ENCODE measurements at regions not wholly inside any gene's neighbourhood (a gene's known extent, or its start where the extent isn't known, plus 50 kb on each side); places are given as distances from the start of the nearest gene placed in this dataset.
A peak's percentile ranks its signal among the peaks of the same experiment; 100 is the strongest.
"Not testable (repeated sequence)": the region's sequence is repeated elsewhere in the genome, so short reads cannot be mapped to it uniquely, and the experiment has no call there.

DNA sequence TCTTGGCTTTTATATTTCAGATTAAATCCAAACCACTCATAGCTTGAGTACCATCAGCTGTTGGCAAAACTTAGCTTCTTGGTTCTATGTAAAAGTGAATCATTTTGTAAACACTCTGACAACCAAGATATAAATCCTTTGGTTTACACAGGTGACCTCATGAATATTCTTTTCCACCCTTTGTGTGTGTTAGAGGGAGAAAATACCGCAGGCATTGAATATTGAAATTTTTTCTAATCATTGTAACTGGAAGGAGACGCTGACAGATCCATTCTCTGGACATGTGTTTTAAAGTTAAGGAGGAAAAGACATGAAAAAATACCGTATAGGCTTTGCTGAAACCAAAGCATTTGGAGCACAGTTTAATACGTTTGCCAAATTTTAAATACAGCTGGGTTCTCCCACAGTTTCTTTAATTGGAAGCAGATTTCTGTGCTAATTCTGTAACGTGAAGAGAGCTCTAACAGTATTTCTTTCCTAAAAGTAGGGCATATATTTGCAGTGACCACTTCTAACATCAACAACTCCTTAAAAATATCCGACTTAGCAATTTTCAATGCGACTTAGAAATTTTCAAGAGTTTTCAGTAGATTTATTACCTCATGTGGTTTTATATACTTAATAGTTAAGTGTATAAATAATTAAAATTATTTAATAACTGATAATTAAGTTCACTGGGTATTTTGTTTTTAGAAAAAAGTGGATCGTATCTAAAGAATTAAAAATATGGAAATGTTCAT, 388.2 kb downstream of the USP25 start:
- no peak for DNase-seq

DNA sequence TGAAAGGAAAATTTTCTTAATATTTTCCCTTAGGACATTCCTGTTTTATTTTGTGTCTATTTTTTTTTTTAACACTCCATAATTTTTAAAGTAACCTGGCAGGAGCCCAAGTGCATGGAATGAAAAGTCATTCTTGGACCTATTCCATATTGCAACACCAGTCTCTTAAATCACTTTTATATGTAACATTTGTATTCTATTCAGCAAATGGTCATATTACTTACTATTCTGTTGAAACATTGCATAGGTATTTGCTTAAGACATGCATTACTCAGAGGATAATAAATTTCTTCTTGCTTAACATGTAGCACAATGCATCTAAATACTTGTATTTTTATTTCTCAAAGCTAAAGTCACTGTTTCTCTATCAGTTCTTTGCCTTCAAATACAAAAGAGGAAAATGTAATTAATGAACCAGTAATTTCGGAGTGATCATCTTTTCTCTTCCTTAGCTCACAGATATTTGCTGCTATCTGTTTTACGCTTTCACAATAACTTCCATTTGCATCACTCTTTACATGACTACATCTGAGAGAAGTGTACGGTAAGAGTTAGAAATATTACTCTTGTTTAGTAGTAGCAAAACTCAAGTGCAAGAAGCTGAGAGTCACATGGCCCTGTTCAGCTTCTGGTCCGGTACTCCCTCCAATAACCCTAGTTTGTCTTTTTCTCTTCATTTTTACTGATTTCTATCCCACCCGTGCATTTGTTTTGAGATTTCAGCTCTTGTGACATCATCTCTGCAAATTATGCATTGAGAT, 394.8 kb downstream of the USP25 start:
- no peak for DNase-seq

DNA sequence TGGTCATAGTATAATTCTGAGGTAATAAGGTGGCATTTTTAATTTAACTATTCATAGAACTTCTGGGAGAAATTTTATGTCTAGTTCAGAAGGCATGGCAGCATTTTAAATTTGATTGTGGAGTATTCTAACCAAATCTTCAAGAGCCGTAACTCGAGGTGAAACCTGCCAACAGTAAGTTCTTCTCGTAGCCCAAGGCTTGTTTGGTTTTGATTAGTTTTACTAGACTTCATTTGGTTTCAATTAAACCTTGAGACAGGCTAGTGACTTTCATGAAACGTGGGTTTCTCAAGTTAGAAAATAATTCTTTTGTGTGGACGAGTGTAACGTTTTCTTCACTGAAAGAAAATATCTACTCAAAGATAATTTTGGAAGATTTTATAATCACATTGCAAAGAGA, 395.5 kb downstream of the USP25 start:
- no peak for DNase-seq

DNA sequence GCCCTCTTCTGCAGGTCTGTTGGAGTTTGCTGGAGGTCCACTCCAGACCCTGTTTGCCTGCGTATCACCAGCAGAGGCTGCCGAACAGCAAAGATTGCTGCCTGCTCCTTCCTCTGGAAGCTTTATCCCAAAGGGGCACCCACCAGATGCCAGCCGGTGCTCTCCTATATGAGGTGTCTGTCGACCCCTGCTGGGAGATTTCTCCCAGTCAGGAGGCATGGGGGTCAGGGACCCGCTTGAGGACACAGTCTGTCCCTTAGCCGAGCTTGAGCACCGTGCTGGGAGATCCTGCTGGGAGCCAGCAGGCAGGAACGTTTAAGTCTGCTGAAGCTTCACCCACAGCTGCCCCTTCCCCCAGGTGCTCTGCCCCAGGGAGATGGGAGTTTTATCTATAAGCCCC, 402.7 kb downstream of the USP25 start:
- DNase-seq: not testable (repeated sequence)

DNA sequence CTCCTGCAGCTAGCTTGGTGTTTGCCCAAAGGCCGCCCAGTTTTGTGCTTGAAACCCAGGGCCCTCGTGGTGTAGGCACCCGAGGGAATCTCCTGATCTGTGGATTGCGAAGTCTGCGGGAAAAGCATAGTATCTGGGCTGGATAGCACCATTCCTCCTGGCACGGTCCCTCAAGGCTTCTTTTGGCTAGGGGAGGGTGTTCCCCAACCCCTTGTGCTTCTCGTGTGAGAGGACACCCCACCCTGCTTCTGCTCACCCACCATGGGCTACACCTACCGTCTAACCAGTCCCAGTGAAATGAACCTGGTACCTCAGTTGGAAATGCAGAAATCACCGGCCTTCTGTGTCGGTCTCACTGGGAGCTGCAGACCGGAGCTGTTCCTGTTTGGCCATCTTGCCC, 403.5 kb downstream of the USP25 start:
- no peak for DNase-seq

DNA sequence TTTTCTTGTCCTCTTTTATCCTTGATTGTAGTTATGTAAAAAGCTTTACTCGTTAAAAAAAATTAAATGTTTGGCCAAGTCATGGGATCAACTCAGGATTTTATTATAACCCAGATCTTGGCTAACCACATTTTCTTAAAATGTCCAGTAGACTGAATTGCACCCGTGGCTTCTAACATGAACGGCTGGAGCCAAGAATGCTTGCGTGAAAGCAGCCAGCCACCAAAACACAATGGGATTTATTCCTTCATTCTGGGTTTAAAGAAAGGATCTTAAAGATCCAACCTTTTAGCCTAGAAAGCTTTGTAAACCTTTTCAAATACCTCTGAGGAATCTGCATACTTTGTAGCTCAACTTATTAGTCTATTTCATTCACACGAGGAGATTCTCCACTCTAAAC, 404.4 kb downstream of the USP25 start:
- DNase-seq: no peak

DNA sequence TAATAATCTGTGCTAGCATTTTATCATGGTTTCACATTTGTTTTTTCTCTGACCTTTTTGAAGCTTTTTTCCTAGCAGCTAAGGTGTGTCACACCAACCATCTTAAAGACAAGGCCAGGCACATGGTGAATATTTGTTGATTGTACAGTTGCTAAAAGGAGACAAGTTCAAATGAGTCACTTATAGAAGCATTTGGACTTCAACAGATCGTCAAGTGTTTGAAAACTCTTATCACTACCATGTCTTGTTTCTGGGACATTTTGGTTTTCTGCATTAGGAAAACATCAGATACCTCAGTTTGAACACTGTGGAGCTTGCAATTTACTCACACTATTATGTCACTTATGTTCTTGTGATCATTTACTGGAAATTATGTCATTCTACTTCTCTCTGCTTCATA, 407.3 kb downstream of the USP25 start:
- DNase-seq: no peak

DNA sequence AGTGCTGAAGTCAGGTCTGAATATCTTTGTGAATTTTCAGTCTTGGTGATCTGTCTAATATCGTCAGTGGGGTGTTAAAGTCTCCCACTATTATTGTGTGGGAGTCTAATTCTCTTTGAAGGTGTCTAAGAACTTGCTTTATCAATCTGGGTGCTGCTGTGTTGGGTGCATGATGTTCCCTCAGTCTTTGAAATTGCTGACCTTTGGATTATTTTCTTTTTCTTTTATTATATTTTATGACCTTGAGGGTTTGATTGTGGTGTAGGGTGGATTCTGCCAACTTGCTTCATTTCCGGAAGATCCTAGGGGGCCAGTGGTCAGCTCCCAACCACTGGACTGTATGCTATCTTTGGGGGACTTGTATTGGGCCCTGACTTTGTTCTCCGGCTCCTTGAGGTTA, 415.3 kb downstream of the USP25 start:
- DNase-seq: no peak

DNA sequence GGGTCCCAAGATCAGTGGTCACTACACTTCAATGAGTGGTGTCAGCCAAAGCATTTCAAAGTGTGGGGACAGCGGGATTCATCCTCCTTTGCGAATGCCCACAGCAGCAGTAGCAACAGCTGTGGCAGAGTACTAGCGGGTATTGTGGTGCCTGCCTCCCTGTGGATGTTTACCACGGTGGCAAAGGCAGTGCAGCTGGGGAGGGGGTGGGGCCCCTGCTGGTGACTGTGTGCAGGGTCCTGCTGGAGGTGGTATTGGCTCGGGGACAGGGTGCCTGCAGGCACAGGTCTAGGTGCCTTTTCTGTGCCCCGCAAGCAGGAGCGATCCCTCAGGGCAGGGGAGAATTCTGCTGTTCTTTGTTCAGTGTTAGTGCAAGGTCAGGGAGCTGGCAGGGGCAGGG, 415.7 kb downstream of the USP25 start:
- DNase-seq: no peak

DNA sequence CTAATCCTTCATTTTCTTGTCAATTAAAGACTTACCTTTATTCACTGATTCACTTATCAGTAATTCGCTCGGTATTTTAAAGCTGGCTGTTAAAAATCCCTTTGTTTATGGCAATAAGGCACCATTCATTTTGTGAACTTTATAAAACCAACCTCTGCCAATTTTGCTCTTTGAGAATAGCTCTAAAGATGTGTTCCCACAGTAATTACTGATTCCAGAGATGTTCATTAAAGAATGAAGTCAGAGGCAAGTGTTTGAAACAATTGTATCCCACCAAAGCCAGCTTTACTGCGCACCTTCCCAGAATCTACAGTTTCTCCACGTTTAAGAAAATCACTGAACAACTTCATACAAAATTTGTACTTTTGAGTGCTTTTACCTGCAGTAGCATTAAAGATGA, 424.5 kb downstream of the USP25 start:
- DNase-seq: no peak

DNA sequence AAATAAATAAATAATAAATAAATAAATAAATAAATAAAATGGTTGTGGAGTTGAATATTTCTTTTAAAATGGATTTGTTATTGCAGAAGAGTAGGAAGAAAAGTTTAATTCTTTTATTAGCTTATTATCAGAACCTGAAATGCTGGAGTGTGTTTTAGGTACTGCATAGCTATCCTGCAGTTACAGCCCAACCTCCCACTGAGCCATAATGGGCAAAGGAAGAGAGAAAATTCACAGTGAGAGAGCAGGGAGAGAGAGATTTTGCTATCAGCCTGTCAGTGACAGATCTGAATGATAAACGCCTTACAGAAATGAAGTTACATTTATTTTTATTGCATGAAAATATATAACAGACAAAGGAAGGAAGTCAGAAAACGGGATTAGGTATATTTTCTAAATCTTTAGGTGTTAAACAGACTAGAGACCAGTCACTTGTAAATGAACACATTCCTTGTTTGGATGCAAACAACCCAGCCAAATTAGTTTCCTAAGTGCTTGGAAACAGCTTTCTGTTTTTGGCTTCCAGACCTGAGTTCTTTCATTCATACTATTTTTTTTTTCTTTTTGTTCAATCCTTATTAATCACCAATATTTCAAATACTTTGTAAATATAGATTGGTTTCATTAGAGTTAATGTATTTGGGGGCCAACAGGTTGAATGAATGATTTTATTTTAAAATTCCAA, 425.3 kb downstream of the USP25 start:
- no peak for DNase-seq

DNA sequence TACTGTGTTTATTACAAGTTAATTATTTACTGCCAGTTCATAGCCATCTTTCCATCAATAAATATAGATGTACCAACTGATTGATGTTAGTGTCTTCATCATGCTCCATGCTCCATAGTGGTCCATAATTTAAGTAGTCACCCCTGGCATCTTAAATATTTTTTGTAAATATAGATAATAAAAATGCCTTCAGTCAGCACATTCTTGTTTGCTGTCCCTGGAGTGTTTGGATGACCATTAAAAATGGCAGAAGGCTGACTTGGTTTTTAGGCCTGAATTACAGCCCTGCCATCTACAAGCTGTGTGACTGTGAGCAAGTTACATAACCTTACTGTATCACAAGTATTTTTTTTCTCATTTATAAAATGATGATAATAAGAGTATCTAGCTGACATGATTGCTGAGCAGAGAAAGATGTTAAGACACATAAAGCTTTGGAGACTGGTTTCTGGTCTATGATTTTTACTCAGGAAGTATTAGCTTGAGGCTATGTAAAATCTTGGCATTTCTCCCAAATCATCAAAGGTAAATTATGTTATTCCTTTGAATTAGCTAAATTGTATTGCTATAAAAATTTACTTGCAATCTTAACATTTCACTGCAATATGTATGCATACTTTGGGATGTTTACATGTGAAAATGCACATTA, 427.2 kb downstream of the USP25 start:
- no peak for DNase-seq

DNA sequence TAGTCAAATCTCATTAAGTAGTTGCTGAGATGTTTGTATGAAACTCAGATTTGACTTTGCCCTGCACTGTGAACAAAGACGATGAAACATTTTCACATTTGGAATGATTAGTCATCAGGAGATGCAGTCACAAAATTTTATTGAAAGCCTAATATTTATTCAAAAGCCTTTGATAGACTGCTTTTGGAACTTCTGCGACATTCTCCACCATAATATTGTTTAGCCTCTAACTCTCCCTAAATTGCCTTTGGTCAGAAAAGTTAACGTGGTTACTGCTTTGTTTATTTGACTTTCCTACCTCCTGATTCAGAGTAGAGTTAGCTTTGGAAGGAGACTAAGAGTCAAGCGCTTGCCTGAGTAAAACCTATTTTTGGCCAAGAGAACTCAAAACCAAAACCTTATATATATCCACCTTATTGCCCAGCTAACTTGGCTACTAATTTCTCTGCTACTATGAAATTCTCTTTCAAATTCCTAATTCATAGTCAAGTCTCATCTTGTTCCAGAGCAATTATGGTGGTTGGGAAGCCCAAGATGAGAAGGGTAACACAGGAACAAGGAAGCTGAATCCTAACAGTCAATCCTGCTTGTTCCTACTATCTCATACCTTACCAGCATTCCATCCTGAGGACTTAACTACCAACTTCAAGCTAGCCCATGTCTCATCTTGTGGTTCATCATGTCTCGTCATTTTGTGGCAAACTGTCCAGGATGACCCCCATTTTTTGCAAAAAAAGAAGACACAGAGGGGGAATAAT, 429.6 kb downstream of the USP25 start:
- DNase-seq: no peak

DNA sequence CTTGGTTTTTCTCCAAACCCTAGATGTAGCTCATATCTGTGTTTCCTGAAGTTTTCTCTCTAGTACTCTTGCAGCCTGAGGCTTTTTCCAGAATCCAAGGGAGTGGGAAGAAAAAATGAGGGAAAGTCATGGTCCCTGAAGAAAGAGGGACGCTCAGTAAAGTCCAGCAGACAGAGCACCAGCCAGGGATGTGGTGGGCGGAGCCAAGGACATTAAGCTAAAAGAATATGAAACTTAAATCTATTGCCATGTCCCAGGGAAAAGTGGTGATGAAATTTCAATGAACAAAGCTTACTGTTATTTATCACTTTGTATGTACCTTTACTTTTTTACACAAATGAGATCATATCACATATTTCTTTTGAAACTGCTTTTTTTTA, 430.2 kb downstream of the USP25 start:
- DNase-seq: no peak

DNA sequence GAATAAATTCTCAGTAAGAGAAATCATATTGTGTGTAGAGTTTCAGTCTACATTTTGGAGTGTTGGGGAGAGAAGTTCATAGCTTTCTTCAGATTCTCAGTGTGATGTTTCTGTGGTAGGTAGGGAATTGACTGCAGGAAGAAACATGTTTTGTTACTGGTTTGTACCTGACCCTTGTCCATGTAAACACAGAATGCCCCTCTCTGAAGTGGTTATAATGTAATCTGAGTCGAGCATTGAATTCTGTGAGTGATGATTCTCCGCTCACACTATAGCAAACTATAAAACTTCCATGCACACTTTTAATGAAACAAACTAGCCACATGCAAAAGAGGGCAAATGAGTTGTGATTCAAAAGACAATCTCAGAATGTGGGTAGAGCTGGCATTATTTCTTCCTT, 433.2 kb downstream of the USP25 start:
- DNase-seq: no peak

DNA sequence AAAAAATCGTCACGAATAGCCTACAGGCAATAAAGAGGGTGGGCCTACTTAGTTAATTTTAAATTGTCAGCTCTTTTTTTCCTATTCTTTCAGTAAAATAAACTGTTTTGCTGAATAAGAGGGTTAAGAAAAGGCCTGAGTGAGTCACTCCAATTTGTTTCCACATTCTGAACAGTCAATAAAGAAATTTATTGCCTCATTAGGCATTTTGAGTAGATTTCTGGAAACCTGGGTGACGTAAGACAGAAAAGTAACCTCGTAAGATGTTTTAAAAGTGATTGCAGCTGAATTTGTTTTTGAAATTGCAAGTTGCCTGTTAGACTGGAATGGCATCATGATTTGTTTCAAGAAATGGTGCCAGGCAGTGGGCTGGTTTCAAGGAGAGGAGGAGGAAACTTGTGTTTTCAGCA, 439.3 kb downstream of the USP25 start:
- DNase-seq: peak; percentile 4 to 52 (median 40)

DNA sequence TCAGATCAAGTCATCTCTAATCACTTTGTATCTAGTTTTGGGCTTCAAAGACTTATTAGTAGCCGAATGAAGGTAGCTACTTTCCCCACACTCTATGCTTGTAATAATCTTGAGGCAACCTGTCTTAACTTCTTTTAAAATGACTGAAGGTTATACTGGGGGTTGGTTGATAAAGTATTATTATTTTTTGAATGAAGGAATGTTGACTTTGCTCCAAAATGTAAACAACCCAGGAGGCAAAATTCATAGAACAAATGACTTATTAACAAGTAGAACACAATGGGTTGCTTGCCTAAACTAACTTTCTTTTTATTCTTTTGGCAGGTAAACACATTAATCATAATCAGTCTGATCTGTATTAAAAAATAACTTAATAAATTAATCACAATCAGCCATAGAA, 440.0 kb downstream of the USP25 start:
- DNase-seq: no peak

DNA sequence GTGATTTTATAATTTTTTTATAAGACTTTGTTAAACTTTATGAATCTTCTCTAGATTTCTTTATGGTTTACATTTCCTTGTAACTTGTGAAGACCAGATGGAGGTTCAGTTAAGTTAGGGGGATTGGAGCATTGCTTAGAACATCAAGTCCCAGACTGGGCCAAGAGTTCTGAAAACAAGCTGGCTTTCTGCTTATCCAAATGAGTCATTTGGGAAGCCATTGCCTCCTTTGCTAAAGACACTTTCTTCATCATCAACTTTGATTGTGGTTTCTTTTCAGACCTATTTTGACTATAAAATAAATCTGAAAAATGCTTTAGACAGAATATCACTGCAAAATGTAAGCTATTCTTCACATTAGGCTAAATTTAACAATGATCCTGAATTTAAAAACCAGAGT, 446.8 kb downstream of the USP25 start:
- DNase-seq: no peak

DNA sequence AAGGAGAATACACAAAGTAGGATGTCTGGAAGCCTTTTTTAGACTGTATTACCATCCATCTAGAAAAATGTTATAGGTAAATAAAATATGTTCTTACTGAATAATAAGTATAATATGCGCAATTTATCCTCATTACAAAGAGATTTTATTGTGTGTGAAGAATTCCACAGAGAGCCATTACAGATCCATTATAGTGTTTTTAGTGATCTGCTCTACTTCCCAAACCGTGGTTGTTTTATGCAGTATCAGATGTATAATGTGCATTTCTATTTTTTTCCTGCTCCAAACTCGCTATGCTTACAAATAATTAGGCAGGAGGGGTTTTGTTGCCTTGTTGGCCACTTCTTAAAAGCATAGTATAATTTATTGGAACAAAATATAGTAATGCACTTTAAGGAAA, 447.8 kb downstream of the USP25 start:
- DNase-seq: no peak

DNA sequence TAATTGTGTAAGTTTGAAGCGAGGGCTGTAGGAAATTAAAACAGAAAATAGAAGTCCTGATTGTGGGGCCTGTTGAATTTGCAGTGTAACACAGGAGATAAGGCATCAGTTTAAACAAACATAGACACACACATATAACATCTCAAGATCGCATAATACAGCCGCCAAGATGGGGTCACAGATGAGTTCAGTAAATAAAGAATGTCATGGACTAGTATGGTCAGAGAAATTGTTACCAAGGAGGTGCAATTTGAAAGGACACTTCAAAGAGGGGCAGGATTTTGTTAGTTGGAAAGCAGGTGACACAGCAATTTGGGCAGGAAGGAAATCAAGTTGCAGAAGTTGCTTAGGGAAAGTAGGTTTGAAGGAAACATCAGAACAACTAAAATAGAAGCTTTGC, 450.0 kb downstream of the USP25 start:
- no peak for DNase-seq

DNA sequence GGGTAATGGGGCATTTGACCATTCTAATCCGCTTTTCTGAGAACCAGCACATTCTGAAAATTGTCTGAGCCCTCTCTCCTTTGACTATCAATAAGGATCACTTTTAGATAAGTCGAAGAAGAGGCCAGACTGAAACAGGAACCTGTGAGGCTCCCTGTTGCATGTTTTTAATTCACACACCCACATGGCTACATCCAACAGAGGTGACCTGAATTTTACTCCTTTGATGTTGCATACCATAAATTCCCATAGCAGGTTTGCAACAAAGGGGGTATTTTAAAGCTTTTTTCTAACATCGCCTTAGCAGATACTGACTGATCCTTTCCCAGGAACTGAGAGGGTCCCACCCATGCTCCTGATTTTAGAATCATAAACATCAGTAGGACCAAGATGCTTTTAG, 450.8 kb downstream of the USP25 start:
- no peak for DNase-seq

DNA sequence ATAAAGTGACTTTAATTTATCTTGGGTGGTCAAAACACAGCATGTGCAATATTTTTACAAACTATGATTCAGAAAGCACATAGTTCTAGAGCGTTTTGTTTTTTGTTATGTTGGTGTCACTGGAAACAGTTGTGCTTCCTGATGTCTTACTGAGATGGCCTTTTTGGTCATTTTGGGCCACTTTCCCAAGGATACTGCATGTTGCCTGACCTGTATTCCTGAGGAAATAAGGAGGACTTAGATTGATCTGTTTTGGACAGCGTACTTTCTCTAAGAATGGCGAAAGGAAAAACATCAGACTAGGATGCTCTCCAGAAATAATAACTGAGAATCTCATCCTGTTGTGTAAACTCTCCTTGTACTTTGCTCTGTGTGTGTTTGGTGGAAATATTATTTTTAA, 451.2 kb downstream of the USP25 start:
- no peak for DNase-seq

DNA sequence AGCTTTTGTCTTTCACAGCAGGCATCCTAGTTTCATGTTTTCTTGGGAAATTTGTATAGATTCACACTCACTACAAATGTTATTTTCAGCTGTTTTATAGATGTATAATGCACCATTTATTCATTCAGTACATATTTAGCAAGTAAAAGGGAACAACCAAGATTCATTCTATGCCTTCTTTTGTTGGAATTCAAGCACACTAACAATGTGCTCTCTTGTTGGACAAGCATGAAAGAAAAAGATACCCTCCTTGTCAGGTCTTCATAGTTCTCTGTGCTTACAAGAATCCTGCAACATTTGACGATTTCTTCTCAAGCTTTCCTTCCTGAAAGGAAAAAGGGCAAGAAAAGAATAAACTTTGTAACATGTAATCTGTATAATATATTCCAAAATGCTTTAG, 456.0 kb downstream of the USP25 start:
- DNase-seq: no peak

All from suppressor macrophage treated with lipopolysaccharide for 1 hour (primary cell).